ENCODE measurements at regions not wholly inside any gene's neighbourhood (a gene's known extent, or its start where the extent isn't known, plus 50 kb on each side); places are given as distances from the start of the nearest gene placed in this dataset.

- TF ChIP-seq POLR2A (IDR thresholded peaks at IDR 0.05; ENCODE audit: borderline replicate concordance, extremely low read depth, insufficient read depth, insufficient read length) (no peak), EZH2 (IDR thresholded peaks at IDR 0.05) (no peak), EGR1 (IDR thresholded peaks at IDR 0.05; ENCODE audit: low read depth) (no peak), POLR2AphosphoS5 (IDR thresholded peaks at IDR 0.05; ENCODE audit: low read depth, low read length) (no peak), JUND (IDR thresholded peaks at IDR 0.05) (no peak), ZNF274 (IDR thresholded peaks at IDR 0.05; ENCODE audit: low read depth, low read length) (no peak), ATF3 (IDR thresholded peaks at IDR 0.05) (no peak), SRF (IDR thresholded peaks at IDR 0.05; ENCODE audit: low read depth) (no peak), ZFX (IDR thresholded peaks at IDR 0.05) (no peak), EZH2phosphoT487 (IDR thresholded peaks at IDR 0.05; ENCODE audit: borderline replicate concordance) (no peak), RAD21 (IDR thresholded peaks at IDR 0.05; ENCODE audit: low read depth) (no peak)
- TF ChIP-seq, protein P1, sequence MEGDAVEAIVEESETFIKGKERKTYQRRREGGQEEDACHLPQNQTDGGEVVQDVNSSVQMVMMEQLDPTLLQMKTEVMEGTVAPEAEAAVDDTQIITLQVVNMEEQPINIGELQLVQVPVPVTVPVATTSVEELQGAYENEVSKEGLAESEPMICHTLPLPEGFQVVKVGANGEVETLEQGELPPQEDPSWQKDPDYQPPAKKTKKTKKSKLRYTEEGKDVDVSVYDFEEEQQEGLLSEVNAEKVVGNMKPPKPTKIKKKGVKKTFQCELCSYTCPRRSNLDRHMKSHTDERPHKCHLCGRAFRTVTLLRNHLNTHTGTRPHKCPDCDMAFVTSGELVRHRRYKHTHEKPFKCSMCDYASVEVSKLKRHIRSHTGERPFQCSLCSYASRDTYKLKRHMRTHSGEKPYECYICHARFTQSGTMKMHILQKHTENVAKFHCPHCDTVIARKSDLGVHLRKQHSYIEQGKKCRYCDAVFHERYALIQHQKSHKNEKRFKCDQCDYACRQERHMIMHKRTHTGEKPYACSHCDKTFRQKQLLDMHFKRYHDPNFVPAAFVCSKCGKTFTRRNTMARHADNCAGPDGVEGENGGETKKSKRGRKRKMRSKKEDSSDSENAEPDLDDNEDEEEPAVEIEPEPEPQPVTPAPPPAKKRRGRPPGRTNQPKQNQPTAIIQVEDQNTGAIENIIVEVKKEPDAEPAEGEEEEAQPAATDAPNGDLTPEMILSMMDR (IDR thresholded peaks at IDR 0.05 in 2 of 3, conservative IDR thresholded peaks at IDR 0.05 in 1 of 3; ENCODE audit: borderline replicate concordance in 1 of 3, insufficient read depth in 1 of 3, low read depth in 2 of 3, low read length in 2 of 3), result no peak
- TF ChIP-seq, protein P2, sequence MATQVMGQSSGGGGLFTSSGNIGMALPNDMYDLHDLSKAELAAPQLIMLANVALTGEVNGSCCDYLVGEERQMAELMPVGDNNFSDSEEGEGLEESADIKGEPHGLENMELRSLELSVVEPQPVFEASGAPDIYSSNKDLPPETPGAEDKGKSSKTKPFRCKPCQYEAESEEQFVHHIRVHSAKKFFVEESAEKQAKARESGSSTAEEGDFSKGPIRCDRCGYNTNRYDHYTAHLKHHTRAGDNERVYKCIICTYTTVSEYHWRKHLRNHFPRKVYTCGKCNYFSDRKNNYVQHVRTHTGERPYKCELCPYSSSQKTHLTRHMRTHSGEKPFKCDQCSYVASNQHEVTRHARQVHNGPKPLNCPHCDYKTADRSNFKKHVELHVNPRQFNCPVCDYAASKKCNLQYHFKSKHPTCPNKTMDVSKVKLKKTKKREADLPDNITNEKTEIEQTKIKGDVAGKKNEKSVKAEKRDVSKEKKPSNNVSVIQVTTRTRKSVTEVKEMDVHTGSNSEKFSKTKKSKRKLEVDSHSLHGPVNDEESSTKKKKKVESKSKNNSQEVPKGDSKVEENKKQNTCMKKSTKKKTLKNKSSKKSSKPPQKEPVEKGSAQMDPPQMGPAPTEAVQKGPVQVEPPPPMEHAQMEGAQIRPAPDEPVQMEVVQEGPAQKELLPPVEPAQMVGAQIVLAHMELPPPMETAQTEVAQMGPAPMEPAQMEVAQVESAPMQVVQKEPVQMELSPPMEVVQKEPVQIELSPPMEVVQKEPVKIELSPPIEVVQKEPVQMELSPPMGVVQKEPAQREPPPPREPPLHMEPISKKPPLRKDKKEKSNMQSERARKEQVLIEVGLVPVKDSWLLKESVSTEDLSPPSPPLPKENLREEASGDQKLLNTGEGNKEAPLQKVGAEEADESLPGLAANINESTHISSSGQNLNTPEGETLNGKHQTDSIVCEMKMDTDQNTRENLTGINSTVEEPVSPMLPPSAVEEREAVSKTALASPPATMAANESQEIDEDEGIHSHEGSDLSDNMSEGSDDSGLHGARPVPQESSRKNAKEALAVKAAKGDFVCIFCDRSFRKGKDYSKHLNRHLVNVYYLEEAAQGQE (IDR thresholded peaks at IDR 0.05; ENCODE audit: low read depth), result no peak
- TF ChIP-seq, protein P3, sequence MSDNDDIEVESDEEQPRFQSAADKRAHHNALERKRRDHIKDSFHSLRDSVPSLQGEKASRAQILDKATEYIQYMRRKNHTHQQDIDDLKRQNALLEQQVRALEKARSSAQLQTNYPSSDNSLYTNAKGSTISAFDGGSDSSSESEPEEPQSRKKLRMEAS (IDR thresholded peaks at IDR 0.05), result no peak
Observed at GRCh38 chr2:10193851-10194820, 71.6 kb downstream of the RRM2 start.
